ENCODE measurements at regions not wholly inside any gene's neighbourhood (a gene's known extent, or its start where the extent isn't known, plus 50 kb on each side); places are given as distances from the start of the nearest gene placed in this dataset.

GRCh38 chr14:22344673-22345072 is 244.4 kb downstream of the DAD1 start:
- TF ChIP-seq ZNF8 (CRISPR knock-in tag; IDR thresholded peaks at IDR 0.05), result no peak
- TF ChIP-seq, protein P1, sequence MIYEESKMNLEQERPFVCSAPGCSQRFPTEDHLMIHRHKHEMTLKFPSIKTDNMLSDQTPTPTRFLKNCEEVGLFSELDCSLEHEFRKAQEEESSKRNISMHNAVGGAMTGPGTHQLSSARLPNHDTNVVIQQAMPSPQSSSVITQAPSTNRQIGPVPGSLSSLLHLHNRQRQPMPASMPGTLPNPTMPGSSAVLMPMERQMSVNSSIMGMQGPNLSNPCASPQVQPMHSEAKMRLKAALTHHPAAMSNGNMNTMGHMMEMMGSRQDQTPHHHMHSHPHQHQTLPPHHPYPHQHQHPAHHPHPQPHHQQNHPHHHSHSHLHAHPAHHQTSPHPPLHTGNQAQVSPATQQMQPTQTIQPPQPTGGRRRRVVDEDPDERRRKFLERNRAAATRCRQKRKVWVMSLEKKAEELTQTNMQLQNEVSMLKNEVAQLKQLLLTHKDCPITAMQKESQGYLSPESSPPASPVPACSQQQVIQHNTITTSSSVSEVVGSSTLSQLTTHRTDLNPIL (CRISPR knock-in tag; IDR thresholded peaks at IDR 0.05; ENCODE audit: low read depth), result no peak
- TF ChIP-seq PATZ1 (CRISPR knock-in tag; IDR thresholded peaks at IDR 0.05; ENCODE audit: borderline replicate concordance), result no peak
- no peak for TF ChIP-seq ESRRG (CRISPR knock-in tag; IDR thresholded peaks at IDR 0.05)
- no peak for TF ChIP-seq RARB (CRISPR knock-in tag; IDR thresholded peaks at IDR 0.05)
- TF ChIP-seq ZFP3 (CRISPR knock-in tag; IDR thresholded peaks at IDR 0.05), result no peak
- no peak for TF ChIP-seq PPARA (CRISPR knock-in tag; IDR thresholded peaks at IDR 0.05; ENCODE audit: borderline replicate concordance)
- TF ChIP-seq, protein P2, sequence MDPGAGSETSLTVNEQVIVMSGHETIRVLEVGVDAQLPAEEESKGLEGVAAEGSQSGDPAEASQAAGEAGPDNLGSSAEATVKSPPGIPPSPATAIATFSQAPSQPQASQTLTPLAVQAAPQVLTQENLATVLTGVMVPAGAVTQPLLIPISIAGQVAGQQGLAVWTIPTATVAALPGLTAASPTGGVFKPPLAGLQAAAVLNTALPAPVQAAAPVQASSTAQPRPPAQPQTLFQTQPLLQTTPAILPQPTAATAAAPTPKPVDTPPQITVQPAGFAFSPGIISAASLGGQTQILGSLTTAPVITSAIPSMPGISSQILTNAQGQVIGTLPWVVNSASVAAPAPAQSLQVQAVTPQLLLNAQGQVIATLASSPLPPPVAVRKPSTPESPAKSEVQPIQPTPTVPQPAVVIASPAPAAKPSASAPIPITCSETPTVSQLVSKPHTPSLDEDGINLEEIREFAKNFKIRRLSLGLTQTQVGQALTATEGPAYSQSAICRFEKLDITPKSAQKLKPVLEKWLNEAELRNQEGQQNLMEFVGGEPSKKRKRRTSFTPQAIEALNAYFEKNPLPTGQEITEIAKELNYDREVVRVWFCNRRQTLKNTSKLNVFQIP (CRISPR knock-in tag; IDR thresholded peaks at IDR 0.05; ENCODE audit: borderline replicate concordance, low read depth), result no peak
- no peak for TF ChIP-seq TSHZ2 (CRISPR knock-in tag; IDR thresholded peaks at IDR 0.05)
- no peak for TF ChIP-seq OSR1 (CRISPR knock-in tag; IDR thresholded peaks at IDR 0.05)
